NCI-H526 treated with DMSO at 0.1 percent for 48 hours (cell line): ENCODE measurements at regions not wholly inside any gene's neighbourhood (a gene's known extent, or its start where the extent isn't known, plus 50 kb on each side); places are given as distances from the start of the nearest gene placed in this dataset.

ENCODE experiments used
- DNase-seq: peaks from one replicate; lab custom pipeline; 2025; lab: John Stamatoyannopoulos, UW

DNA sequence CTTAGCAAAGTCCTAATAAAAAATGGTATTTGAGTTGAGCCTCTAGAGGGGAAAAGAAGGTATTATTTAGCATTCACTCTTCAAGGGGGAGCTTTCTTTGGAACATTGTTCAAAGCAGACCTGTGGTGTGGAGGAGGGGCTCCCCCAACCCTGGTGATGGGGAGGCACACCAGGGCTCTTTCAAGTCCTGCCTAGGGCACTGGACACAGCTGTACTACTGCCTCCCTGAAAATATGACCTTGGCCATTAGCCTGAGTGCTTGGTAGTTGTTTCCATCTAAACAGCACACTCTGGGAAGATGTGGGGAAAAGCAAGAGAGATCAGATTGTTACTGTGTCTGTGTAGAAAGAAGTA, 215.1 kb upstream of the CNR1 start:
- DNase-seq = no peak

- DNase-seq = no peak
Observed at GRCh38 chr6:88380618-88381288, 214.6 kb upstream of the CNR1 start.

DNA sequence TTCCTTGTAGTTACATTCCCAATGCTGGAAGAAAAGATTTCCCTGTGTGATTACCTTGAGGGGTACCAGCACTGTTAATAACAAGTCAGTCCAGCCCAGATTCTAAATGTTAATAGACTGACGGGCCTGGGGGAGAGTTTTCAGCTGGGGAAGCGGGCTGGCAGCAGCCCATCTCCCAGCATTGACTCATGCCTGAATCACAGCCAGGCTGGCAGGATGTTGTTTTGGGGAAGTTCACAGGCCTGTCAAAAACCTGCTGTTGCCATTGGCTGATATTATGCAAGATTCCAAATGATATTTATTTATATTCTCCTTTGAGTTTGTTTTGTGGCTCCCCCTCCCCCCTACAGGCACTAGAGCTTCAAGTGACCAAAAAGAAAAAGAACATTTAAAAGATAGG, 213.9 kb upstream of the CNR1 start:
- DNase-seq = no peak

- no peak for DNase-seq
Observed at GRCh38 chr6:88378639-88379038, 212.5 kb upstream of the CNR1 start.

DNA sequence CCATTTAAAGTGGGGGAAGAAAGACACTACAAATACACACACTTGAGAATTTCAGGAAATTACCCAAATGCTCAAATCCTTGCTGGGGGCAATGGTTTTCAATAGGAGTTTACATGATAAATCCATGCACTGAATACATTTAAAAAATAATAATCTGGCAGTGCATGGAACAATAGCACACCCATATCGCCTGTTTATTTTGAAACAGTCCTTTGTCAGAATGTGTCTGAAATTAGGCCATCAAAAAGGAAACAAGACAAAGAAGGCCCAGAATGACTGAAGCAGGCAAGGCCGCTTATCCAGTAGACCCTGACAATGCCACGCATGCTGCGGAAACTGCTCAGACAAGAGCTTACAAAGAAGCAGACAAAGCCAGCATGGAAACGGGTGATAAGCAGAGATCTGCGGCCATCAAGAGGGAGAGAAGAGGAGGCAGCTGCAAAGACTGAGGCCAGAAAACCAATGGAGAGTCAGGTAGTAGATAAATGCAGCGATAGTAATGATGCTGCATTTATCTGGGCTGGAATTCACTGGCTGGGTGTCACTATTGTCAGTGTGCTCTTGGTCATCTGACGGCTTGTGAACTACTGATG, 211.9 kb upstream of the CNR1 start:
- no peak for DNase-seq

GRCh38 chr6:88376768-88377387, 210.7 kb upstream of the CNR1 start:
- DNase-seq = no peak

DNA sequence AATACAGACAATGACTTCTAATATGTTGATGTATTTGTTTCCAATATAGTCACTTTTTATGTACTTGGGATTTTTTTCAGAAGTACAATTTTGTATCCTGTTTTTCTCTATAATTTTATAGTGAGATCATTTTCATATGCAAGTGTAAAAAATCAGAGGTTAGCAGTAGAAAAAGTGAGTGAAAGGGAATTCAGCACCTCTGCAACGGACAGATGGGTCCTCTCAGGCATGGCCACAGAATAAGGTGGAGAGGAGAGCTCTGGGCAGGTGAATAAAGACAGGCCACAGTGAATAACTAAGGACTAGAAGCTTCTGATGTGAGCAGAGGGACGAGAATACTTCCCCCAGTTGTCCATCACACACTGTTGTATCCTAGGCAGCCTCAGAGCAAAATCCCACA, 210.1 kb upstream of the CNR1 start:
- no peak for DNase-seq

- DNase-seq = no peak
Observed at GRCh38 chr6:88374553-88374952, 208.4 kb upstream of the CNR1 start.

DNA sequence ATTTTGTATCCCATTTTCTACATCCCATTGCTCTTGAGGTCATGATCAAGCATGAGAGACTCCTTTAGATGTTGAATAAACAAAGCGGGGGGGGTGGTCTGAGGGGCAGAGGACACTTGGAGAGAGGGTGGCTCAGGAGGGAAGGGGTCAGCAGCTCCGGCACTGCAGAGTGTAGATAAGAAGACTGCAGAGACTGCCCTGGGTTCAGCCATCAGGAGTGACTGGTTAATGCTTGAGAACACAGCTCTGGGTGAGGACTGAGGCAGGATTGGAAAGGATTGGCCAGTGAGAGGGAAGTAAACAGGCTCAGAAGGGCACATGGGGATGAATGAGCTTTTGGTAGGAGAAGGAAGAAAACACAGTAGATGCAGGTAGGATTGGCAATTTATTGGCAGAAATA, 205.3 kb upstream of the CNR1 start:
- no peak for DNase-seq

- no peak for DNase-seq
Observed at GRCh38 chr6:88370127-88370710, 204.1 kb upstream of the CNR1 start.

GRCh38 chr6:88369262-88369661, 203.1 kb upstream of the CNR1 start:
- no peak for DNase-seq

DNA sequence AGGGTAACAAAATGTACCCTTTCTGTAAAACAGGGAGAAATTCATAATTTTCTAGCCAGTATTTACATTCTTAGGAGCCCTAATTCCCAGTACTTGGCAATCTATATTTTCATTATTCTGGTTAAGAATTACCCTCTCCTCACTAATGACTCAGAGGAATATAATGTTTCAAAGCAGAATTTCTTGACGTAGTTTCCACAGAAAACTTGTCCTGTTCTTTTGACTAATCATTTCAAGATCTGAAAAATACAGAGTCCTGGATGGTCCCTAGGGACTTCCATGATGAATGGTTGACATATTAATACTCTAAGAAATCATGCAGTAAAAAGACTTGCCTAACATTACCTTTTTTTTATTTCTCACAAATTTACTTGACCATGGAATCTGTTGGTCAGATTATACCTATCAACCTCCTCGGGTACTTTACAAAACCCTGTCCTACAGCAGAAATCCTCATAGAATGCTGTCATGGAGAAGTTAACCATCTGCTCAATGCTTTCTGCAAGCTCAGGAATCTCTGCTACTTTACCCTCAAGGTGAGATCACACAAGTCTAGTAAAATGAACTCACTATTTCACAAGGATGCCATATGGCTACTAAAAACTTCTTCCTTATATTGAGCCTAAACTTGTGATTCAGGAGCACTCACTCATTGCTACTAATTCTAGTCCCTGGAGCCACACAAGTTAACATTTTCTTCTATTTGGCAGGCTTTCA, 202.1 kb upstream of the CNR1 start:
- DNase-seq = no peak

GRCh38 chr6:88367248-88367647, 201.1 kb upstream of the CNR1 start:
- DNase-seq = no peak

DNA sequence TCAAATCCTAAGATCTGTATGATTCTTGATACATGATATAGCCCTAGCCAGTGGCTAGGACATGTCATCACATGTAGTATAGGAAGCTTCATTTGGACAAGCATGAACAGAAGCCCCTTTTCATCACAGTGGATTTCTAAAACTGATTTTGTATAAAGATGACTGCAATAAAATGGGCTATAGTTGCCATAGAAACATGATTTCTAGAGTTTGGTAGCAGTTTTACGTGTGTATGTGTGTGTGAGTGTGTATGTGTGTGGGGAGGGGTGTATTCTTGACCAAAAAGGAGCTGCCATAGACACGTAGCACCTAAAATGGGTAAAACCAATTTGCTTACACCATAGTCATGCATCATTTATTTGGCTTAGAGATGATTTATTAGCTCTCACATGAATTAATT, 200.5 kb upstream of the CNR1 start:
- DNase-seq = no peak

- DNase-seq = no peak
Observed at GRCh38 chr6:88365656-88366055, 199.5 kb upstream of the CNR1 start.

GRCh38 chr6:88365230-88365629, 199.1 kb upstream of the CNR1 start:
- no peak for DNase-seq

DNA sequence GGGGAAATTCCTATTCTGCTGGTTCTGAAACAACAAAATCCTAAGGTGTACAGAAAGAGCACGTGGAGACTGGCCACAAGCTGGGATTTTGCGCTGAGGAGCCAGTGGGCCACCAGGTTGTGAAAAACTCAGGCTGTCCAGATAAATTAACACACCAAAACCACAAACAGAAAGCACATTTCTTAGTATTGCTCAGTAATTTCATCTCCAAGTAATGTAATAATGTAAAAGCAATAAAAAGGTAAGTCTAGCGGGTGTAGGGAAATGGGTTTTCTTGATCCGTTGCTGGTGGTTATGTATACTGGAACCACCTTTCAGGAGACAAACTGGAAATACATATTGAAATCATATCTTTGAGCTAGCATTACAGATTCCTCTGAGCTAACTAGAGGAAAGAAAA, 195.6 kb upstream of the CNR1 start:
- no peak for DNase-seq

DNA sequence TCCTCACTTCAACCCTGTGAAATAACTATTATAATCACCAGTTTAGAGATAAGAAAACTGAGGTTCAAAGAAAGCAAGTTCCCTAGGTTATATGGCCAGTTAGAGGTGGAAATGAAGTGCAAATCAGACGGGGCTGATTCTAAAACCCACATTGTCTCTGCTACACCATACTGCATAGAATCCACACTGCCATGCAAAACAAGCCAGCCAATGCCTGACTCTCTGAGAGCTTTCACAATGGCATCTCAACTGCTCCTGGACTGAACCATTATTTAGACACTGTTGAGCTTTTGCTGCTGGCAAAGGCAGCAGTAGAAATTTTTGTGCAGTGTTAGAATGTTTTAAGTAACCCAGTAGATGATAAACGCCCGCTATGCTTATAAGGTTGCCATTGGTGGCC, 195.2 kb upstream of the CNR1 start:
- no peak for DNase-seq

GRCh38 chr6:88360203-88360797, 194.2 kb upstream of the CNR1 start:
- no peak for DNase-seq

DNA sequence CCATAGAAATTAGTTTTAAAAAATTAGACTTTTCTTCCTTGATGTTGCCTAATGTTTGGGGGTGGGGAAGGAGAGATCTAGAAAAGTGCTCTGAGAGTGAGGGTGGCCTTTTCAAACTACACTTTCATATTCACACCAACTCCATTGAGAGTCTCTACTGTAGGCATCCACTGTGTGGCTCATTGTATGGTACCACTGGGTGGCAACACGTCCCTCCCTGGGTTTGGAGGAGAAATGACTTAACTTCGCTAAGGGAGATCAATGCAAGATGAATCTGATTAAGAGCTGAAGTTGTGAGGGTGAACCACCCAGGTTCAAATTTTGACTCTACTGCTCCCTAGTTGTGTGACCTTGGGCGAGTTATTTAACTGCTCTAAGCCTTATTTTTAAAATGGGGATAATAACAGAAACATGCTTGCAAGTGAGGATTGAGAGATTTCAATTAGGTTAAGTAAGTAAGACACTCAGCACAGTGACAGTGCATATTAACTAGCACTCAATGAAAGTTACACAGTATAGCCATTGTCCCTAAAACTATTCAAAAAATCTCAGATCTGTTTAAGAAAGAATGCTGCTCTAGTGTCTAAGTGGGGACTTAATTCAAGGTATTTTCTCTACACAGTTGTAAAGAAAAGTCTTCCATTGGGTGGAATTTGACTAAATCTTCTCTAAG, 193.5 kb upstream of the CNR1 start:
- no peak for DNase-seq

DNA sequence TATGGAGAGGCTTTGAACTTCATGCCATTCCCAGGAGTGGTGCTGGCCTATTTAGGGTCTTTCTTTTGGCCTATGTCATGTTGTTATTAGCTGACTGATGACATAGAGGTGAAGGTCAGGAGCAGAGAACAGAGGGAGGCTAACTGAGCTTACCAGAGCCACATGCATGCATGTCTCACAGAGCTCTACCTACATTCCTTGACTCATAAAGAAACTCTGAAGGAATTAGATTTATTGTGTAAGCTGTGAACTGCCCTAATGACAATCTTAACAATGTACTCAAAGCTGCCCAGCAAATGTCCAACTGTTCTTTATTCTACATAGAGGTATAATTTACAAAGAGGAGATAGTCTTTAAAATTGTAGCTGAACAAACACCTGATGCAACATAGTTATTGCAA, 192.7 kb upstream of the CNR1 start:
- DNase-seq = no peak

DNA sequence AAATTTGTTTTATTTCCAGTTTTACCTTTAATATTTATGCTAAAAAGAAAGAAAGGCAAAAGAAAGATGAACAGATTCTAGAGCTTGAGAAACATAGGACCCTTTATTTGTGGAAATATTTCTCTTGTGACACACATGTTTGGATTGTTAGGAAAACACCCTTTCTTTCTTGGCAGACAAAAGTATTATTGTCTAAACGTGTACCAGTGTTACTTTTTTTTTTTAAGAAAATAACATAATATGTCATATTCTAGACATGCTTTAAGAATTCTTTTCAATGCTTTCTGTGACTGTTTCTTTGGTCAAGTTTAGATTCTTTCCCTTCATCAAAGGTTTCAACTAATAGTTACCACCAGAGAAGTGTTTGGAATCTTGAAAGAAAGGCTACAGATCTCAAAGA, 183.4 kb upstream of the CNR1 start:
- DNase-seq = no peak
